ENCODE measurements at regions not wholly inside any gene's neighbourhood (a gene's known extent, or its start where the extent isn't known, plus 50 kb on each side); places are given as distances from the start of the nearest gene placed in this dataset.

DNA sequence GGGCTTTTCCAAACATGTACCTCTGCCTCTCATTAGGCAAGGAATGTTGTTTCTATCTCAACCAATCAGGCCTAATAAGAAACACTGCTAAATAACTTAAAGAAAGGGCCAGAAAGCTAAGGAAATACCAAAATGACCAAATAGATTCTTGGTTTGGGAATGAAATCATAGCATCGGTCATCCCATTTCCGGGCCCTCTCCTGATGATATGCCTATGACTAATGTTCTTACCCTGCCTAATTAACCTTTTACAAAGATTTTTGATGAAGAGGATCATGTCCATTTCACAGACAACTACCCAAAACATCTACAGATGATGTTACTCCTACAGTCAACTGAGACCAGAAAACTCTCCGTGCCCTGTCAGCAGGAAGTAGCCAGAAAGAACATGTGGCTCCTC lies 164.0 kb downstream of the DDX3Y start:
- Histone ChIP-seq H3K4me3 (ENCODE audit: low read length) (no peak overlapping the region), H3K4me1 (ENCODE audit: insufficient read depth, low read length) (no peaks in the 10 kb centered on the region), H3K36me3 (ENCODE audit: insufficient read depth, low read length) (no peaks in the 10 kb centered on the region), H3K9me3 (ENCODE audit: control insufficient read depth in 1 of 2, insufficient read depth in 1 of 2, low read length in 2 of 2) (peaks cover 0 to 8% of the 10 kb centered on the region in 2 experiments), H3K27ac (ENCODE audit: low read depth in 1 of 2, low read length in 2 of 2) (no peak overlapping the region), H3K27me3 (ENCODE audit: control insufficient read depth in 1 of 2, insufficient read depth in 2 of 2, low read length in 2 of 2) (no peaks in the 10 kb centered on the region)
- Mint-ChIP-seq H3K4me1 (ENCODE audit: low read depth) (no peaks in the 10 kb centered on the region), H3K9me3 (no peaks in the 10 kb centered on the region), H3K27ac (no peak overlapping the region), H3K4me3 (no peak overlapping the region), H3K36me3 (ENCODE audit: low read depth) (no peaks in the 10 kb centered on the region), H3K27me3 (no peaks in the 10 kb centered on the region)
- TF ChIP-seq, protein P1, sequence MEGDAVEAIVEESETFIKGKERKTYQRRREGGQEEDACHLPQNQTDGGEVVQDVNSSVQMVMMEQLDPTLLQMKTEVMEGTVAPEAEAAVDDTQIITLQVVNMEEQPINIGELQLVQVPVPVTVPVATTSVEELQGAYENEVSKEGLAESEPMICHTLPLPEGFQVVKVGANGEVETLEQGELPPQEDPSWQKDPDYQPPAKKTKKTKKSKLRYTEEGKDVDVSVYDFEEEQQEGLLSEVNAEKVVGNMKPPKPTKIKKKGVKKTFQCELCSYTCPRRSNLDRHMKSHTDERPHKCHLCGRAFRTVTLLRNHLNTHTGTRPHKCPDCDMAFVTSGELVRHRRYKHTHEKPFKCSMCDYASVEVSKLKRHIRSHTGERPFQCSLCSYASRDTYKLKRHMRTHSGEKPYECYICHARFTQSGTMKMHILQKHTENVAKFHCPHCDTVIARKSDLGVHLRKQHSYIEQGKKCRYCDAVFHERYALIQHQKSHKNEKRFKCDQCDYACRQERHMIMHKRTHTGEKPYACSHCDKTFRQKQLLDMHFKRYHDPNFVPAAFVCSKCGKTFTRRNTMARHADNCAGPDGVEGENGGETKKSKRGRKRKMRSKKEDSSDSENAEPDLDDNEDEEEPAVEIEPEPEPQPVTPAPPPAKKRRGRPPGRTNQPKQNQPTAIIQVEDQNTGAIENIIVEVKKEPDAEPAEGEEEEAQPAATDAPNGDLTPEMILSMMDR (IDR thresholded peaks at IDR 0.05), result no peak
- no peak for DNase-seq
- POLR2A ChIA-PET, result no interaction called here
- no peak for ATAC-seq (ENCODE audit: poor library complexity)
- CTCF ChIA-PET, result no interaction called here
- intact Hi-C loops (cut with DNase I, micrococcal nuclease), result no loop called here

DNA sequence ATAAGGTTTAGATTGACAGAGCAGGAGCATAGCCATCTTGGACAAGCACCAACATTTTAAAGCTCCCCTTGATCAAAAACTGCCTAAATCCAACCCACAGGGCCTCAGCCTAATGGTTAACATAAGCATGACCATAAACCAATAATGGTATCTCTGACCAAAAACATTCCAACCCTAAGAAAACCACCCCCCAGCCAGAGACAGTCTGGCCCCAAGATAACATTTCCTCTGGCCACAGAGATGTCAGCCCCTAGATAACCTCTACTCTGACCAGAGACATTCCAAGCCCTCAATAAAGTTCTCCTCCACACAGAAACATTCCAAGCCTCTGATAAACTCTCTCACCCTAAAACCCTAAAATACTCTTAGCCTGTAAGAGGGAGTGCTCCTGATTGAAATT lies 164.4 kb downstream of the DDX3Y start:
- intact Hi-C loops (cut with DNase I, micrococcal nuclease), result no loop called here
- Histone ChIP-seq H3K27ac (ENCODE audit: low read depth in 1 of 2, low read length in 2 of 2) (no peak overlapping the region), H3K36me3 (ENCODE audit: insufficient read depth, low read length) (no peaks in the 10 kb centered on the region), H3K9me3 (ENCODE audit: control insufficient read depth in 1 of 2, insufficient read depth in 1 of 2, low read length in 2 of 2) (peaks cover 0 to 8% of the 10 kb centered on the region in 2 experiments), H3K4me3 (ENCODE audit: low read length) (no peak overlapping the region), H3K27me3 (ENCODE audit: control insufficient read depth in 1 of 2, insufficient read depth in 2 of 2, low read length in 2 of 2) (no peaks in the 10 kb centered on the region), H3K4me1 (ENCODE audit: insufficient read depth, low read length) (no peaks in the 10 kb centered on the region)
- no peaks in the 10 kb centered on the region for H3K4me1 Mint-ChIP-seq (ENCODE audit: low read depth)
- ChIA-PET POLR2A (no interaction called here), CTCF (no interaction called here)
- no peaks in the 10 kb centered on the region for H3K27me3 Mint-ChIP-seq
- ATAC-seq (ENCODE audit: poor library complexity) (no peak), DNase-seq (no peak)
- no peak overlapping the region for H3K27ac Mint-ChIP-seq
- no peaks in the 10 kb centered on the region for H3K9me3 Mint-ChIP-seq
- H3K36me3 Mint-ChIP-seq (ENCODE audit: low read depth), result no peaks in the 10 kb centered on the region
- TF ChIP-seq, protein P1 (IDR thresholded peaks at IDR 0.05), result no peak
- H3K4me3 Mint-ChIP-seq, result no peak overlapping the region

DNA sequence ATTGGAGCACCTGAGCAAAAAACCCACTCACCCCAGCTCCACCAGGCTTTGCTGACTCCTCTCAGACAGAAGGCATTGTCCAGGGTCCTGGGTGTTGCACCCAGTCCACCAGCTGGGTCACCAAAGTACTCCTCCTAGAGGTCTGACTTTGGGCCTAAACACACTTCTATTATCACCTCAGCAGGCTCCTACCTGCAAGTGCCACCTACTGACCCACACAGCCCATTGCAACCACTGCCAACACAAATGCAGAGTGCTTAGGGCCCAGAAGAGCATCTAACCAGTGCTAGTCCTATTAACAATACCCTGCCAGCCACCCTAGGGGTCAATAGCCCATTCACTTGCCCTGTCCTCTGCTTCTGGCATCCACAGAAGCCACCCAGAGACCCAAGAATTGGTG lies 178.1 kb downstream of the DDX3Y start:
- Histone ChIP-seq H3K27ac (ENCODE audit: low read depth in 1 of 2, low read length in 2 of 2) (no peak overlapping the region), H3K4me1 (ENCODE audit: insufficient read depth, low read length) (no peaks in the 10 kb centered on the region), H3K9me3 (ENCODE audit: control insufficient read depth in 1 of 2, insufficient read depth in 1 of 2, low read length in 2 of 2) (no peaks in the 10 kb centered on the region), H3K27me3 (ENCODE audit: control insufficient read depth in 1 of 2, insufficient read depth in 2 of 2, low read length in 2 of 2) (no peaks in the 10 kb centered on the region), H3K4me3 (ENCODE audit: low read length) (no peak overlapping the region), H3K36me3 (ENCODE audit: insufficient read depth, low read length) (no peaks in the 10 kb centered on the region)
- CTCF ChIA-PET, result no interaction called here
- ATAC-seq (ENCODE audit: poor library complexity), result no peak
- TF ChIP-seq, protein P1 (IDR thresholded peaks at IDR 0.05), result no peak
- H3K9me3 Mint-ChIP-seq, result no peaks in the 10 kb centered on the region
- POLR2A ChIA-PET, result no interaction called here
- H3K4me1 Mint-ChIP-seq (ENCODE audit: low read depth), result no peaks in the 10 kb centered on the region
- no peaks in the 10 kb centered on the region for H3K36me3 Mint-ChIP-seq (ENCODE audit: low read depth)
- DNase-seq, result peak in 3 of 14 experiments; percentile 0 to 4 (median 2)
- no peak overlapping the region for H3K27ac Mint-ChIP-seq
- no peak overlapping the region for H3K4me3 Mint-ChIP-seq
- H3K27me3 Mint-ChIP-seq, result no peaks in the 10 kb centered on the region
- intact Hi-C loops (cut with DNase I, micrococcal nuclease), result no loop called here

All from CD4-positive, alpha-beta T cell (primary cell).